ENCODE measurements at regions not wholly inside any gene's neighbourhood (a gene's known extent, or its start where the extent isn't known, plus 50 kb on each side); places are given as distances from the start of the nearest gene placed in this dataset.

DNA sequence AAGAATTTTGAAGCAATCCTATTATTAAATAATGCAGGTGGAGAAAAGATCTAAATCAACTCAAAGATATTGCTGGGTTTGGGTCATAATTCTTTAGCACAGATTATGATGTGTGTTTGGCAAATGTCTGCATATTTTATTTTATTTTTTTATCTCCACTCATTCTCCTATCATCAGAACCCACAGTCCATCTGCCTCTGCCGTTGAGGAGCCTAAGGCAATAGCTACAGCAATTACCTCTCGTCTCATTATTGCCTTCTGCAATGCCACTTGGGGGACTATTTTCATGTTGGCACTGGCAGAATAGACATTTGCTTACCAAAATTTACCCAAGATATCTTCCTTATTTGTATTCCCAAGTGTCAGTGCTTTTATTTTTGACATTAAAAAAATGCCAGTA lies 815.9 kb upstream of the CNTNAP5 start:
- Histone ChIP-seq H2AFZ (replicated peaks) (no peak overlapping the region), H3K4me1 (no peaks in the 10 kb centered on the region), H3K9ac (no peak overlapping the region), H3K79me2 (ENCODE audit: low read depth) (no peaks in the 10 kb centered on the region), H3K9me3 (ENCODE audit: low read depth) (no peaks in the 10 kb centered on the region), H3K27ac (no peak overlapping the region), H3K4me2 (no peak overlapping the region), H4K20me1 (ENCODE audit: low read depth) (no peaks in the 10 kb centered on the region), H3K27me3 (no peaks in the 10 kb centered on the region), H3K4me3 (no peak overlapping the region), H3F3A (ENCODE audit: low read depth) (no peaks in the 10 kb centered on the region), H3K36me3 (no peaks in the 10 kb centered on the region)
- Mint-ChIP-seq H3K27me3 (ENCODE audit: insufficient read depth, low read depth) (peaks cover 2% of the 10 kb centered on the region), H3K4me3 (no peak overlapping the region), H3K27ac (no peak overlapping the region), H3K4me1 (no peaks in the 10 kb centered on the region), H3K36me3 (no peaks in the 10 kb centered on the region), H3K9me3 (no peaks in the 10 kb centered on the region)
- no peak for DNase-seq (ENCODE audit: low spot score)
- TF ChIP-seq, protein P1, sequence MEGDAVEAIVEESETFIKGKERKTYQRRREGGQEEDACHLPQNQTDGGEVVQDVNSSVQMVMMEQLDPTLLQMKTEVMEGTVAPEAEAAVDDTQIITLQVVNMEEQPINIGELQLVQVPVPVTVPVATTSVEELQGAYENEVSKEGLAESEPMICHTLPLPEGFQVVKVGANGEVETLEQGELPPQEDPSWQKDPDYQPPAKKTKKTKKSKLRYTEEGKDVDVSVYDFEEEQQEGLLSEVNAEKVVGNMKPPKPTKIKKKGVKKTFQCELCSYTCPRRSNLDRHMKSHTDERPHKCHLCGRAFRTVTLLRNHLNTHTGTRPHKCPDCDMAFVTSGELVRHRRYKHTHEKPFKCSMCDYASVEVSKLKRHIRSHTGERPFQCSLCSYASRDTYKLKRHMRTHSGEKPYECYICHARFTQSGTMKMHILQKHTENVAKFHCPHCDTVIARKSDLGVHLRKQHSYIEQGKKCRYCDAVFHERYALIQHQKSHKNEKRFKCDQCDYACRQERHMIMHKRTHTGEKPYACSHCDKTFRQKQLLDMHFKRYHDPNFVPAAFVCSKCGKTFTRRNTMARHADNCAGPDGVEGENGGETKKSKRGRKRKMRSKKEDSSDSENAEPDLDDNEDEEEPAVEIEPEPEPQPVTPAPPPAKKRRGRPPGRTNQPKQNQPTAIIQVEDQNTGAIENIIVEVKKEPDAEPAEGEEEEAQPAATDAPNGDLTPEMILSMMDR (IDR thresholded peaks at IDR 0.05), result no peak
- TF ChIP-seq EZH2 (IDR thresholded peaks at IDR 0.05), result no peak

DNA sequence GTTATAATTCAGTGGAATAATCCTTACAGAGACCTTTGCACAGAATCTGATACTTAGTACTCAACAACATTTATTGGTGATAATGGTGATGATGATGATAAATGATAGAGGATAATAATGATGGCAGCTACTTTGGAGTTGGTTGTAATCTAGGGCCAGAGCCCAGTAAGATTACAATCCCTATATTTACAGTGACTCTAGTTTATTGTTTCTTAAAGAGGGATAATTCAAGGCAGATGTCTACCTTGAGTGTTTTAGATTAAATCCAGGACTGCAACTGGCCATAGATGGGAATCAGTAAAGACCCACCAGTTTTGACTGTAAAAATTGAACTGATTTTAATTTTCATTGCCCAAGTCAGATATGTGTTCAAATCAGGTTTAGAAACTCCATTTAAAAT lies 813.9 kb upstream of the CNTNAP5 start:
- Mint-ChIP-seq H3K27me3 (ENCODE audit: insufficient read depth, low read depth) (peaks cover 2% of the 10 kb centered on the region), H3K9me3 (no peaks in the 10 kb centered on the region), H3K4me1 (no peaks in the 10 kb centered on the region), H3K36me3 (no peaks in the 10 kb centered on the region), H3K27ac (no peak overlapping the region), H3K4me3 (no peak overlapping the region)
- Histone ChIP-seq H3K9me3 (ENCODE audit: low read depth) (no peaks in the 10 kb centered on the region), H3K4me2 (no peak overlapping the region), H3K27ac (no peak overlapping the region), H3K36me3 (no peaks in the 10 kb centered on the region), H3K27me3 (no peaks in the 10 kb centered on the region), H3K4me3 (no peak overlapping the region), H4K20me1 (ENCODE audit: low read depth) (no peaks in the 10 kb centered on the region), H3K4me1 (no peaks in the 10 kb centered on the region), H3F3A (ENCODE audit: low read depth) (no peaks in the 10 kb centered on the region), H2AFZ (replicated peaks) (no peak overlapping the region), H3K79me2 (ENCODE audit: low read depth) (no peaks in the 10 kb centered on the region), H3K9ac (no peak overlapping the region)
- no peak for DNase-seq (ENCODE audit: low spot score)
- TF ChIP-seq EZH2phosphoT487 (IDR thresholded peaks at IDR 0.05), result no peak
- TF ChIP-seq, protein P1 (IDR thresholded peaks at IDR 0.05), result no peak
- no peak for TF ChIP-seq EZH2 (IDR thresholded peaks at IDR 0.05)

DNA sequence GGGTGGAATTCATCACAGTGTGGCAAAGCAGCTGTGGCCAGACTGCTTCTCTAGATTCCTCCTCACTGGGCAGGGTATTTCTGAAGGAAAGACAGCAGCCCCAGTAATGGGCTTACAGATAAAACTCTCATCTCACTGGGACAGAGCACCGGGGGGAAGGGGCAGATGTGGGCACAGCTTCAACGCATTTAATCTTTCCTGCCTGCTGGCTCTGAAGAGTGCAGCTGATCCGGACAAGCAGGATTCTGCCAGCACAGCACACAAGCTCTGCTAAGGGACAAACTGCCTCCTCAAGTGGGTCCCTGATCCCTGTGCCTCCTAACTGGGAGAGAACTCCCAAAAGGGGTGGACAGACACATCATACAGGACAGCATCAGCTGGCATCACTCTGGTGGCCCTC lies 779.9 kb upstream of the CNTNAP5 start:
- peak overlapping the region; percentile 17 for H2AFZ ChIP-seq (replicated peaks)
- no peaks in the 10 kb centered on the region for H3K4me1 Mint-ChIP-seq
- no peak for DNase-seq (ENCODE audit: low spot score)
- H3K27me3 Mint-ChIP-seq (ENCODE audit: insufficient read depth, low read depth), result no peaks in the 10 kb centered on the region
- no peaks in the 10 kb centered on the region for H3K79me2 ChIP-seq (ENCODE audit: low read depth)
- no peak overlapping the region for H3K27ac ChIP-seq
- H3K4me3 Mint-ChIP-seq, result no peak overlapping the region
- peaks cover 13% of the 10 kb centered on the region for H3K9me3 Mint-ChIP-seq
- no peaks in the 10 kb centered on the region for H4K20me1 ChIP-seq (ENCODE audit: low read depth)
- TF ChIP-seq EZH2phosphoT487 (IDR thresholded peaks at IDR 0.05), result no peak
- TF ChIP-seq, protein P1 (IDR thresholded peaks at IDR 0.05), result no peak
- no peak for TF ChIP-seq EZH2 (IDR thresholded peaks at IDR 0.05)
- no peak overlapping the region for H3K9ac ChIP-seq
- H3K9me3 ChIP-seq (ENCODE audit: low read depth), result no peaks in the 10 kb centered on the region
- no peak overlapping the region for H3K4me2 ChIP-seq
- no peaks in the 10 kb centered on the region for H3K4me1 ChIP-seq
- H3K27ac Mint-ChIP-seq, result no peak overlapping the region
- no peaks in the 10 kb centered on the region for H3K27me3 ChIP-seq
- no peaks in the 10 kb centered on the region for H3F3A ChIP-seq (ENCODE audit: low read depth)
- no peaks in the 10 kb centered on the region for H3K36me3 Mint-ChIP-seq
- no peak overlapping the region for H3K4me3 ChIP-seq
- H3K36me3 ChIP-seq, result no peaks in the 10 kb centered on the region

Measured in neural progenitor cell (in vitro differentiated cells).